ENCODE measurements at regions not wholly inside any gene's neighbourhood (a gene's known extent, or its start where the extent isn't known, plus 50 kb on each side); places are given as distances from the start of the nearest gene placed in this dataset.

DNA sequence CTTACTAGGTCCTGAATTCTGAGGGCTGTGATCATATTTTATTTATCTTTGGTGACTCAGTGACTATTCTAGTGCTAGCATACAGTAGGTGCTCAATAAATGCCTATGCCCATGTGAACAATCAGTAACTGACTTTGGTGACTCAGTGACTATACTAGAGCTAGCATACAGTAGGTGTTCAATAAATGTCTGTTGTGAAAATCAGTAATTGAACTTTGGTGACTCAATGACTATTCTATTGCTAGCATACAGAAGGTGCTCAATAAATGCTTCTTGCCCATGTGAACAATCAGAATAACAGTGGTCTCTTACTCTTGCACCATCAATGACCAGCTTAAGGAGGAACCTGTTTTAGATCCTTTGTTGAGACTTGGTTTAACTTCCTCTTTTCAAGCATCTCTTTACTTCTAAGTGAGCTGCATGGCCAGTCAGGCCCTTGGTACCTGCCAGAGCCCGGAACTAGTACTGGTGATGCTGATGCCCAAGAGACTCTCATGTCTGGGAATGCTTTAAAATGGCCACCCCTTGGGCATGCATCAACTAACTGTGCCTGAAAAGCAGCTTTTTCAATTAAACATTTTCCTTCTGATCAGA lies 214.9 kb upstream of the SPRED2 start:
- no peak overlapping the region for H3K27ac ChIP-seq (ENCODE audit: low read length)
- H3K36me3 ChIP-seq (replicated peaks; ENCODE audit: insufficient read depth, low read length) = no peaks in the 10 kb centered on the region
- no peaks in the 10 kb centered on the region for H3F3A ChIP-seq (ENCODE audit: insufficient read depth, low read length)
- H2AFZ ChIP-seq (ENCODE audit: low read length) = no peak overlapping the region
- H3K9me3 ChIP-seq (replicated peaks; ENCODE audit: insufficient read depth, low read length) = no peaks in the 10 kb centered on the region
- H3K4me2 ChIP-seq (ENCODE audit: low read depth, low read length) = no peak overlapping the region
- H3K4me3 ChIP-seq (ENCODE audit: low read length) = no peak overlapping the region
- H3K4me1 ChIP-seq (ENCODE audit: low read length) = no peaks in the 10 kb centered on the region
- no peaks in the 10 kb centered on the region for H3K27me3 ChIP-seq (replicated peaks; ENCODE audit: insufficient read depth, low read length)
- no peak for DNase-seq
- TF ChIP-seq EZH2 (optimal IDR thresholded peaks at IDR 0.05; ENCODE audit: low read depth, low read length) (no peak), EZH2phosphoT487 (IDR thresholded peaks at IDR 0.05; ENCODE audit: low read length) (no peak)
- TF ChIP-seq, protein P1, sequence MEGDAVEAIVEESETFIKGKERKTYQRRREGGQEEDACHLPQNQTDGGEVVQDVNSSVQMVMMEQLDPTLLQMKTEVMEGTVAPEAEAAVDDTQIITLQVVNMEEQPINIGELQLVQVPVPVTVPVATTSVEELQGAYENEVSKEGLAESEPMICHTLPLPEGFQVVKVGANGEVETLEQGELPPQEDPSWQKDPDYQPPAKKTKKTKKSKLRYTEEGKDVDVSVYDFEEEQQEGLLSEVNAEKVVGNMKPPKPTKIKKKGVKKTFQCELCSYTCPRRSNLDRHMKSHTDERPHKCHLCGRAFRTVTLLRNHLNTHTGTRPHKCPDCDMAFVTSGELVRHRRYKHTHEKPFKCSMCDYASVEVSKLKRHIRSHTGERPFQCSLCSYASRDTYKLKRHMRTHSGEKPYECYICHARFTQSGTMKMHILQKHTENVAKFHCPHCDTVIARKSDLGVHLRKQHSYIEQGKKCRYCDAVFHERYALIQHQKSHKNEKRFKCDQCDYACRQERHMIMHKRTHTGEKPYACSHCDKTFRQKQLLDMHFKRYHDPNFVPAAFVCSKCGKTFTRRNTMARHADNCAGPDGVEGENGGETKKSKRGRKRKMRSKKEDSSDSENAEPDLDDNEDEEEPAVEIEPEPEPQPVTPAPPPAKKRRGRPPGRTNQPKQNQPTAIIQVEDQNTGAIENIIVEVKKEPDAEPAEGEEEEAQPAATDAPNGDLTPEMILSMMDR (IDR thresholded peaks at IDR 0.05; ENCODE audit: low read length) = no peak
- H3K79me2 ChIP-seq (ENCODE audit: low read length) = no peaks in the 10 kb centered on the region
- H3K9ac ChIP-seq (ENCODE audit: low read length) = no peak overlapping the region
- H4K20me1 ChIP-seq (ENCODE audit: insufficient read depth, low read length) = no peaks in the 10 kb centered on the region
- H3K9me2 ChIP-seq (replicated peaks; ENCODE audit: insufficient read depth, low read length) = no peaks in the 10 kb centered on the region

DNA sequence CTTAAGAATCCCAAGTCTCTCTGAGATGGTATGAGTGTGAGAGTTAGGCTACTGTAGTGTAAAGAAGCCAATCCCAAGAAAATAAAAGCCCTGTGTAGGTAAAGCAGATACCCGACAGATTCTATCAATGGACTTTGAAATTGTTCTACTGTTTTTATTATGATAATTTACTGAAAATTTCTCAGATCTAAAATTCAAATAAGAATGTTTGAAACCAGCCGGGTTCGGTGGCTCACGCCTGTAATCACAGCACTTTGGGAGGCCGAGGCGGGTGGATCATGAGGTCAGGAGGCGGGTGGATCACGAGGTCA lies 208.3 kb upstream of the SPRED2 start:
- DNase-seq = no peak
- Histone ChIP-seq H3F3A (ENCODE audit: insufficient read depth, low read length) (no peaks in the 10 kb centered on the region), H3K9me3 (replicated peaks; ENCODE audit: insufficient read depth, low read length) (no peaks in the 10 kb centered on the region), H3K4me1 (ENCODE audit: low read length) (no peaks in the 10 kb centered on the region), H3K9me2 (replicated peaks; ENCODE audit: insufficient read depth, low read length) (no peaks in the 10 kb centered on the region), H3K9ac (ENCODE audit: low read length) (no peak overlapping the region), H3K27me3 (replicated peaks; ENCODE audit: insufficient read depth, low read length) (no peaks in the 10 kb centered on the region), H2AFZ (ENCODE audit: low read length) (no peak overlapping the region), H3K4me3 (ENCODE audit: low read length) (no peak overlapping the region), H3K4me2 (ENCODE audit: low read depth, low read length) (peak overlapping the region; percentile 48; the same call in 1 of the 2 replicates), H3K79me2 (ENCODE audit: low read length) (no peaks in the 10 kb centered on the region), H4K20me1 (ENCODE audit: insufficient read depth, low read length) (no peaks in the 10 kb centered on the region), H3K36me3 (replicated peaks; ENCODE audit: insufficient read depth, low read length) (no peaks in the 10 kb centered on the region), H3K27ac (ENCODE audit: low read length) (no peak overlapping the region)
- no peak for TF ChIP-seq EZH2 (optimal IDR thresholded peaks at IDR 0.05; ENCODE audit: low read depth, low read length)
- TF ChIP-seq, protein P1 (IDR thresholded peaks at IDR 0.05; ENCODE audit: low read length) = no peak
- TF ChIP-seq EZH2phosphoT487 (IDR thresholded peaks at IDR 0.05; ENCODE audit: low read length) = no peak

DNA sequence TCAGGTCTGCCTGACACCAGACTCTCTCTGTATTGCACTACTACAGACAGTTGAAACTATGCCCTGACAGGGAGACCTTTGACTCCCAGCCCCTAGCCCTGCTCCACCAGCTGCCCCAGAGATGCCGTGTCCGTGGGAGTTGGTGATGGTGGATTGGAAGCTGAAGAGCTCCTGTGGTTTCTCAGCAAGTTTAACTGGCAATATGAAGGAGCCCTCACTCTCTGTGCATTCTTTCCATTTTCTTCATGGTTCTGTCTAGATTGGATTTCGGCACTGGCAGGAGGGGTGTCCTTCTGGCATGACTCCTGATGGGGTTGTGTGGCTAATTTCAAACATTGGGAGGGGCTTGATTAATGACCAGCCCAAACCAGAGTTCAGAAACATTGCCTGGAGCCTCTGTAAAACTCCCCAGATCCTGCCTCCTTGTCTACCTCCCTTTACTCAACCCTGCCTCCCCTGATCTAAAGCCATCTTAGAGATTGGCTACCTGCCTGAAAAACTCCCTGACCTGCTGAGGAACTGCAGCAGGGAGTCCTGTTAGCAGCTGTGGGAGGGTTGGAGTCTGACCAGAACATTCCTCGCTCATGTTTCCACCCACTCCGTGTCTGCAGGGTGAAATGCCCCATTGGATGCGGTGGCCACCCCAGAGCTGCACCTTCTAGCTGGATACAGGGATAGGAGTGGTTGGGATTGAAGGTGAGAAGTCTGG lies 206.9 kb upstream of the SPRED2 start:
- no peaks in the 10 kb centered on the region for H3K9me3 ChIP-seq (replicated peaks; ENCODE audit: insufficient read depth, low read length)
- no peak overlapping the region; the same call in 1 of the 2 replicates for H3K4me2 ChIP-seq (ENCODE audit: low read depth, low read length)
- no peaks in the 10 kb centered on the region for H3K27me3 ChIP-seq (replicated peaks; ENCODE audit: insufficient read depth, low read length)
- no peaks in the 10 kb centered on the region for H3K9me2 ChIP-seq (replicated peaks; ENCODE audit: insufficient read depth, low read length)
- no peaks in the 10 kb centered on the region for H3F3A ChIP-seq (ENCODE audit: insufficient read depth, low read length)
- H3K4me3 ChIP-seq (ENCODE audit: low read length) = no peak overlapping the region
- no peaks in the 10 kb centered on the region for H3K4me1 ChIP-seq (ENCODE audit: low read length)
- no peak for DNase-seq
- H3K27ac ChIP-seq (ENCODE audit: low read length) = no peak overlapping the region
- no peaks in the 10 kb centered on the region for H4K20me1 ChIP-seq (ENCODE audit: insufficient read depth, low read length)
- H2AFZ ChIP-seq (ENCODE audit: low read length) = no peak overlapping the region
- no peaks in the 10 kb centered on the region for H3K79me2 ChIP-seq (ENCODE audit: low read length)
- H3K9ac ChIP-seq (ENCODE audit: low read length) = no peak overlapping the region
- TF ChIP-seq, protein P1 (IDR thresholded peaks at IDR 0.05; ENCODE audit: low read length) = no peak
- TF ChIP-seq EZH2phosphoT487 (IDR thresholded peaks at IDR 0.05; ENCODE audit: low read length) (no peak), EZH2 (optimal IDR thresholded peaks at IDR 0.05; ENCODE audit: low read depth, low read length) (no peak)
- H3K36me3 ChIP-seq (replicated peaks; ENCODE audit: insufficient read depth, low read length) = no peaks in the 10 kb centered on the region
